ENCODE measurements at regions not wholly inside any gene's neighbourhood (a gene's known extent, or its start where the extent isn't known, plus 50 kb on each side); places are given as distances from the start of the nearest gene placed in this dataset.

DNA sequence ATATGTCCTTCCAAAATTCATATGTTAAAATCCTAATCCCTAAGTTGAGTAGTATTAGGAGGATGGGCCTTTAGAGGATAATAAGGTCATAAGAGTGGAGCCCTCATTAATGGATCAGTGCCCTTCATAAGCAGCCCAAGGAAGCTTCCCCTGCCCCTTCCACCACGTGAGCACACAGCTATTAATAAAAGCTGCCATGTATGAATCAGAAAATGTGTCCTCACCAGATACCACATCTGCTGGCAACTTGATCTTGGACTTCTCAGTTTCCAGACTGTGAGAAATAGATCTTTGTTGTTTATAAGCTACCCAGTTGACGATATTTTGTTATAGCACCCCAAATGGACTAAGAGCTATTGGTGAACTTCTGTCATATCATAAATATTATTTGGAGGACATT, 207.7 kb upstream of the HDDC2 start:
- Histone ChIP-seq H3T11ph (ENCODE audit: low read length) (no peak overlapping the region), H4K91ac (ENCODE audit: insufficient read length, low read depth, low read length) (no peak overlapping the region), H2BK20ac (ENCODE audit: low read depth, low read length, poor library complexity, severe bottlenecking) (no peak overlapping the region), H3K4me1 (ENCODE audit: insufficient read depth, low read length) (peaks cover under 1% of the 10 kb centered on the region; the same call in 1 of the 2 replicates), H2BK12ac (ENCODE audit: insufficient read length, low read depth, low read length) (no peak overlapping the region), H3K9ac (ENCODE audit: extremely low read depth, insufficient read length, low read length) (no peak overlapping the region), H2AFZ (ENCODE audit: low read length) (no peak overlapping the region), H3K4me2 (ENCODE audit: insufficient read depth, insufficient read length, low read length) (no peak overlapping the region), H3K4ac (ENCODE audit: low read depth, low read length) (no peak overlapping the region), H3K9me3 (ENCODE audit: control insufficient read depth, low read depth, low read length) (no peaks in the 10 kb centered on the region), H3K27ac (ENCODE audit: insufficient read length, low read depth, low read length) (no peak overlapping the region), H3K18ac (ENCODE audit: insufficient read length, low read depth, low read length) (no peak overlapping the region), H3K56ac (ENCODE audit: insufficient read length, low read depth, low read length) (no peak overlapping the region), H3K23me2 (ENCODE audit: insufficient read length, low read depth, low read length, poor library complexity, severe bottlenecking) (no peaks in the 10 kb centered on the region), H3K23ac (ENCODE audit: insufficient read length, low read depth, low read length) (no peak overlapping the region), H2AK5ac (ENCODE audit: insufficient read length, low read length) (no peak overlapping the region), H4K5ac (ENCODE audit: insufficient read length, low read depth, low read length) (no peak overlapping the region), H2BK15ac (ENCODE audit: low read depth, low read length) (no peak overlapping the region), H3K14ac (ENCODE audit: insufficient read depth, low read length) (no peak overlapping the region), H2BK120ac (ENCODE audit: low read depth, low read length, poor library complexity, severe bottlenecking) (no peak overlapping the region), H3K27me3 (ENCODE audit: insufficient read depth, low read length) (no peaks in the 10 kb centered on the region), H2BK5ac (ENCODE audit: insufficient read length, low read length) (no peak overlapping the region), H4K8ac (replicated peaks; ENCODE audit: insufficient read length, low read depth, low read length) (no peak overlapping the region), H4K20me1 (ENCODE audit: control insufficient read depth, insufficient read depth, insufficient read length) (no peaks in the 10 kb centered on the region), H3K79me1 (ENCODE audit: insufficient read depth, low read depth, low read length, poor library complexity, severe bottlenecking) (no peaks in the 10 kb centered on the region), H3K79me2 (ENCODE audit: insufficient read depth, low read length) (no peaks in the 10 kb centered on the region)
- WGBS (ENCODE audit: extremely low coverage, insufficient read length, low lambda C conversion rate): no CpG with 5 or more reads among the region's 2 CpGs
- H3K36me3 Mint-ChIP-seq (ENCODE audit: insufficient read depth in 1 of 3, low read depth in 3 of 3): peaks cover 0 to 2% (median 0%) of the 10 kb centered on the region in 3 experiments; a peak in 2 of 7 replicates
- H3K27me3 Mint-ChIP-seq (ENCODE audit: low read depth): no peaks in the 10 kb centered on the region
- H3K9me3 Mint-ChIP-seq: peaks cover 7 to 10% of the 10 kb centered on the region in 2 experiments; a peak in 4 of 5 replicates
- DNase-seq: no peak
- TF ChIP-seq, protein P1, sequence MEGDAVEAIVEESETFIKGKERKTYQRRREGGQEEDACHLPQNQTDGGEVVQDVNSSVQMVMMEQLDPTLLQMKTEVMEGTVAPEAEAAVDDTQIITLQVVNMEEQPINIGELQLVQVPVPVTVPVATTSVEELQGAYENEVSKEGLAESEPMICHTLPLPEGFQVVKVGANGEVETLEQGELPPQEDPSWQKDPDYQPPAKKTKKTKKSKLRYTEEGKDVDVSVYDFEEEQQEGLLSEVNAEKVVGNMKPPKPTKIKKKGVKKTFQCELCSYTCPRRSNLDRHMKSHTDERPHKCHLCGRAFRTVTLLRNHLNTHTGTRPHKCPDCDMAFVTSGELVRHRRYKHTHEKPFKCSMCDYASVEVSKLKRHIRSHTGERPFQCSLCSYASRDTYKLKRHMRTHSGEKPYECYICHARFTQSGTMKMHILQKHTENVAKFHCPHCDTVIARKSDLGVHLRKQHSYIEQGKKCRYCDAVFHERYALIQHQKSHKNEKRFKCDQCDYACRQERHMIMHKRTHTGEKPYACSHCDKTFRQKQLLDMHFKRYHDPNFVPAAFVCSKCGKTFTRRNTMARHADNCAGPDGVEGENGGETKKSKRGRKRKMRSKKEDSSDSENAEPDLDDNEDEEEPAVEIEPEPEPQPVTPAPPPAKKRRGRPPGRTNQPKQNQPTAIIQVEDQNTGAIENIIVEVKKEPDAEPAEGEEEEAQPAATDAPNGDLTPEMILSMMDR (conservative IDR thresholded peaks at IDR 0.05): no peak
- H3K27ac Mint-ChIP-seq: no peak overlapping the region
- H3K4me1 Mint-ChIP-seq: peaks cover 7 to 23% of the 10 kb centered on the region in 2 experiments; a peak in 3 of 4 replicates
- H3K4me3 Mint-ChIP-seq: no peak overlapping the region
